GM12878 (cell line): ENCODE measurements at regions not wholly inside any gene's neighbourhood (a gene's known extent, or its start where the extent isn't known, plus 50 kb on each side); places are given as distances from the start of the nearest gene placed in this dataset.

Experiments used
- ATAC-seq: fragments of 200-7000 bp; cut with Tn5 transposase; 3 replicates; pipeline ENCODE4 v1.9.1; 2020; ENCODE audit warnings: mild to moderate bottlenecking, moderate library complexity
- BruUV-seq: library from RNA; stranded (reverse); fragments of 400-500 nt; replicated peaks from 2 replicates; lab custom pipeline; 2021; lab: Mats Ljungman, UMichigan
- CTCF ChIA-PET: fragments of 300-600 bp; sonication (Branson Sonifier 250); formaldehyde crosslinking; extraction: SDS; loops from one replicate; lab custom pipeline; 2021; ENCODE audit warnings: inconsistent platforms; lab: Yijun Ruan, JAX
- POLR2A ChIA-PET: fragments of 350-600 bp; formaldehyde crosslinking; extraction: SDS; loops from one replicate; lab custom pipeline; 2021; ENCODE audit warnings: inconsistent platforms; lab: Charles Lee
- RAD21 ChIA-PET: fragments of 300-600 bp; sonication (Branson Sonifier 250); formaldehyde crosslinking; loops from one replicate; lab custom pipeline; 2023; ENCODE audit warnings: antibody characterized with exemption; ENCODE audit not compliant: unreplicated experiment; lab: Charles Lee
- SMC1A ChIA-PET: fragments of 300-600 bp; sonication (Branson Sonifier 250); formaldehyde crosslinking; loops from one replicate; lab custom pipeline; 2023; ENCODE audit not compliant: unreplicated experiment, uncharacterized antibody; lab: Charles Lee
- DNase-seq: peaks from one replicate; pipeline ENCODE4 v3.0.0-alpha.2; 2011; ENCODE audit warnings: low read depth, low spot score
- FAIRE-seq: peaks from 3 replicates; lab custom pipeline; 2011; peaks lifted over from hg19 to GRCh38; lab: Jason Lieb, UNC
- H2AFZ ChIP-seq: 2 replicates; pipeline ENCODE4 v1.6.0; 2011; ENCODE audit warnings: low read depth, low read length, control low read depth; ENCODE audit not compliant: control insufficient read depth
- H3K27ac ChIP-seq: 2 replicates; pipeline ENCODE4 v1.5.1; 2011; ENCODE audit warnings: control low read depth; ENCODE audit not compliant: control insufficient read depth, insufficient read depth
- H3K27me3 ChIP-seq, 2 experiments: replicated peaks in 1 of 2; 2 replicates each; pipeline versions ENCODE4 v1.6.0 to v1.6.1; 2011; ENCODE audit warnings: low read length in 1 of 2; ENCODE audit not compliant: control insufficient read depth in 2 of 2, insufficient read depth in 2 of 2
- H3K36me3 ChIP-seq, 2 experiments: 2 replicates each; pipeline ENCODE4 v1.5.1; 2011; ENCODE audit warnings: low read length in 1 of 2; ENCODE audit not compliant: control insufficient read depth in 2 of 2, insufficient read depth in 2 of 2
- H3K4me1 ChIP-seq: 2 replicates; pipeline ENCODE4 v1.6.1; 2011; ENCODE audit warnings: mild to moderate bottlenecking, low read length, moderate library complexity, mixed read lengths; ENCODE audit not compliant: control insufficient read depth, insufficient read depth
- H3K4me2 ChIP-seq: 2 replicates; pipeline ENCODE4 v1.6.0; 2011; ENCODE audit warnings: control low read depth; ENCODE audit not compliant: control insufficient read depth, insufficient read depth
- H3K4me3 ChIP-seq: fragments of 200-600 bp; sonication (generic); 2 replicates; pipeline ENCODE4 v1.5.1; 2016
- H3K79me2 ChIP-seq: 2 replicates; pipeline ENCODE4 v1.6.0; 2011; ENCODE audit warnings: low read length; ENCODE audit not compliant: control insufficient read depth, insufficient read depth
- H3K9ac ChIP-seq: 2 replicates; pipeline ENCODE4 v1.8.0; 2011; ENCODE audit warnings: low read length, control low read depth, mixed read lengths; ENCODE audit not compliant: control insufficient read depth, insufficient read depth
- H3K9me3 ChIP-seq: replicated peaks from 3 replicates; pipeline ENCODE4 v1.5.1; 2011; ENCODE audit warnings: mild to moderate bottlenecking, low read length; ENCODE audit not compliant: control insufficient read depth, insufficient read depth
- H4K20me1 ChIP-seq: 2 replicates; pipeline ENCODE4 v1.6.0; 2011; ENCODE audit not compliant: control insufficient read depth, insufficient read depth
- BMI1 ChIP-seq: fragments of 450-650 bp; IDR thresholded peaks from 2 replicates; pipeline ENCODE4 v1.6.1; 2016; ENCODE audit warnings: mild to moderate bottlenecking, moderate library complexity, borderline replicate concordance
- EP300 ChIP-seq, 2 experiments: fragments of 150-350 bp in 1 of 2; IDR thresholded peaks; 2 replicates each; pipeline ENCODE4 v1.6.1; 2011 to 2012; ENCODE audit warnings: low read depth in 2 of 2, low read length in 2 of 2, borderline replicate concordance in 1 of 2, improper control_type of control experiment in 1 of 2, inconsistent platforms in 1 of 2; ENCODE audit not compliant: control insufficient read depth in 1 of 2
- IRF4 ChIP-seq: IDR thresholded peaks from 2 replicates; pipeline ENCODE4 v1.6.1; 2011; ENCODE audit warnings: low read depth, low read length
- KAT2A ChIP-seq: conservative IDR thresholded peaks from 2 replicates; pipeline ENCODE4 v1.6.1; 2011; ENCODE audit warnings: low read depth, low read length; ENCODE audit not compliant: control insufficient read depth
- LARP7 ChIP-seq: fragments of 450-650 bp; IDR thresholded peaks from 2 replicates; pipeline ENCODE4 v1.6.1; 2017; ENCODE audit warnings: mild to moderate bottlenecking
- PRDM15 ChIP-seq: fragments of 450-650 bp; formaldehyde crosslinking; IDR thresholded peaks from 2 replicates; pipeline ENCODE4 v1.4.0; 2020; ENCODE audit warnings: mild to moderate bottlenecking, moderate library complexity
- REST ChIP-seq: IDR thresholded peaks from 2 replicates; pipeline ENCODE4 v1.6.1; 2012; ENCODE audit warnings: mild to moderate bottlenecking, low read depth, low read length
- STAT1 ChIP-seq: fragments of 450-650 bp; conservative IDR thresholded peaks from 2 replicates; pipeline ENCODE4 v1.6.1; 2014; ENCODE audit warnings: antibody characterized with exemption, mild to moderate bottlenecking
- STAT3 ChIP-seq: IDR thresholded peaks from 2 replicates; pipeline ENCODE4 v1.6.1; 2011; ENCODE audit warnings: low read depth, low read length, improper control_type of control experiment
- SUPT20H ChIP-seq: IDR thresholded peaks from 2 replicates; pipeline ENCODE4 v1.6.1; 2011; ENCODE audit warnings: low read depth, mild to moderate bottlenecking, low read length, moderate library complexity, borderline replicate concordance; ENCODE audit not compliant: control insufficient read depth
- TBL1XR1 ChIP-seq: IDR thresholded peaks from 2 replicates; pipeline ENCODE4 v1.6.1; 2012; ENCODE audit warnings: low read depth, low read length, improper control_type of control experiment
- ZNF217 ChIP-seq: fragments of 450-650 bp; IDR thresholded peaks from 2 replicates; pipeline ENCODE4 v1.6.1; 2017; ENCODE audit warnings: antibody characterized with exemption, mild to moderate bottlenecking
- ZZZ3 ChIP-seq: IDR thresholded peaks from 2 replicates; pipeline ENCODE4 v1.6.1; 2011; ENCODE audit warnings: low read depth; ENCODE audit not compliant: control insufficient read depth, insufficient read length
- WGBS: methylation state at CpG from one replicate; pipeline ENCODE4 v1.1.6; 2016; ENCODE audit warnings: low lambda C conversion rate; ENCODE audit not compliant: insufficient replicate concordance, insufficient coverage; ENCODE audit errors: missing lambda C conversion rate; 5-methylcytosine and 5-hydroxymethylcytosine counted together
- in situ Hi-C: fragments of 300-500 bp; cut with MboI; formaldehyde crosslinking; loops from 9 replicates; pipeline ENCODE4 v1.14.3; 2018; ENCODE audit warnings: mixed read lengths
- intact Hi-C: fragments of 100-400 bp; cut with micrococcal nuclease; formaldehyde crosslinking; loops from one replicate; pipeline ENCODE4 v1.14.2; 2022; ENCODE audit not compliant: unreplicated experiment
- TF ChIP-seq, protein P1 (sequence below): IDR thresholded peaks from 2 replicates; pipeline ENCODE4 v1.6.1; 2012; ENCODE audit warnings: low read length, inconsistent platforms

DNA sequence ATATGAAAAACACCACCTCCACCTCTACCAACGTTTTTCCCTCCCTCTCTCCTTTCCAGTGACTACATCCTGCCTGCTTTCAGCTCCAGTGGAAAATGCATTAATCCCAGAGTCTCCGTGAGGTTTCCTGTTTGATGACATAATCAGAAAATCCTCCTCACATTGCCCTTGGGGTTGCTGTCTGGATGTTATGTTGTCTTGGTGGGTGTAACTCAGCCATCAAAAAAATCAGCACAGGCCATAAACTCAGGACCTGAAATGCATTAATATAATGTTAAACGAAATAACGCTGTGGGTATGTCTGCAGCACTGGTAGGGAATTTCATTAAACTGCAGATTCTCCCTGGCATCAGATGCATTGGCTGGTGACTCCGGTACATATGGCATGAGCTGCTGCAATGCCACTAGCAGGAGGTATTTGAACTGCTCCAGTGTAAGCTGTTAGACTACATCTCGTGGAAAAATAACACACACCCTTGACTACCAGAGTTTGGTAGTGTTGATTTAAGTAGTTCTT is 297.8 kb downstream of the PRL start (continued):
- no peak for TF ChIP-seq LARP7
- TF ChIP-seq, protein P1, sequence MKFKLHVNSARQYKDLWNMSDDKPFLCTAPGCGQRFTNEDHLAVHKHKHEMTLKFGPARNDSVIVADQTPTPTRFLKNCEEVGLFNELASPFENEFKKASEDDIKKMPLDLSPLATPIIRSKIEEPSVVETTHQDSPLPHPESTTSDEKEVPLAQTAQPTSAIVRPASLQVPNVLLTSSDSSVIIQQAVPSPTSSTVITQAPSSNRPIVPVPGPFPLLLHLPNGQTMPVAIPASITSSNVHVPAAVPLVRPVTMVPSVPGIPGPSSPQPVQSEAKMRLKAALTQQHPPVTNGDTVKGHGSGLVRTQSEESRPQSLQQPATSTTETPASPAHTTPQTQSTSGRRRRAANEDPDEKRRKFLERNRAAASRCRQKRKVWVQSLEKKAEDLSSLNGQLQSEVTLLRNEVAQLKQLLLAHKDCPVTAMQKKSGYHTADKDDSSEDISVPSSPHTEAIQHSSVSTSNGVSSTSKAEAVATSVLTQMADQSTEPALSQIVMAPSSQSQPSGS = no peak
- TF ChIP-seq, all 136 proteins: peak for 0

DNA sequence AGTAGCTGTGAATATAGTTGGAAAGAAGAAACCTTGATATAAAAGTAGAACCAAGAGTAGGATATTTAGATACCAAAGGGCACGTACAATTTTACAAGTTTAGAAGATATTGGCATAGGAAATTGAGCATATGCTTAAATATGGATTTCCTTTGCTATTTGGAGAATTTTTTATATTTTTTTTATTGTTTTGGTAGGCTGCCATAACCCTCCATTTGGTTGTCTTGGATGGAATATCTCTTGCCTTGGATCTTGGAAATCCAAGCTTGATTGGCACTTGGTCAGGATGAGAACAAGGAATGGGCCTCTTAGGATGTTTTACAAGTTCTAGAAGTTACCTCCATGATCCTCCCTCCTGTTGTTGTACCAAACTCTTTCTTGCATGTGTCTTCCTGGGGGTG is 297.1 kb downstream of the PRL start:
- Histone ChIP-seq H3K79me2 (no peaks in the 10 kb centered on the region), H3K9me3 (no peaks in the 10 kb centered on the region), H3K27ac (no peak overlapping the region), H3K27me3 (no peaks in the 10 kb centered on the region), H4K20me1 (no peaks in the 10 kb centered on the region), H3K9ac (no peak overlapping the region), H3K4me3 (no peak overlapping the region), H3K4me1 (no peaks in the 10 kb centered on the region; the same call in 1 of the 2 replicates), H3K4me2 (no peak overlapping the region), H3K36me3 (no peaks in the 10 kb centered on the region), H2AFZ (no peak overlapping the region)
- intact Hi-C loops (no loop called here), in situ Hi-C loops (no loop called here)
- ChIA-PET CTCF (interaction anchor here (1.1 to 1.6 kb wide), 3 partner anchors 13 to 64 kb away, joined by 3 to 4 read pairs (median 4); no protein-coding TSS in a partner anchor), SMC1A (interaction anchor here (1.0 to 1.2 kb wide), 4 partner anchors 11 to 68 kb away, joined by 3 read pairs; no protein-coding TSS in a partner anchor), POLR2A (no interaction called here), RAD21 (interaction anchor here (0.5 to 1.4 kb wide), 4 partner anchors 25 to 149 kb away, joined by 3 to 5 read pairs (median 3); no protein-coding TSS in a partner anchor)
- WGBS = 5% methylated on average over 1 of the region's 1 CpG
- BruUV-seq = no TSS peak
- no peak for ATAC-seq
- DNase-seq = no peak
- no peak for TF ChIP-seq STAT3
- TF ChIP-seq KAT2A = no peak
- no peak for TF ChIP-seq ZZZ3
- no peak for TF ChIP-seq ZNF217
- no peak for TF ChIP-seq TBL1XR1
- TF ChIP-seq BMI1 = no peak
- no peak for TF ChIP-seq STAT1
- no peak for TF ChIP-seq IRF4
- TF ChIP-seq SUPT20H = no peak
- TF ChIP-seq REST = no peak
- TF ChIP-seq PRDM15 (CRISPR knock-in tag) = no peak
- no peak for TF ChIP-seq EP300 (IDR thresholded peaks at IDR 0.05; ENCODE audit: borderline replicate concordance in 1 of 2, control insufficient read depth in 1 of 2, low read depth in 2 of 2, low read length in 2 of 2)
- FAIRE-seq = no peak
